ENCODE measurements at regions not wholly inside any gene's neighbourhood (a gene's known extent, or its start where the extent isn't known, plus 50 kb on each side); places are given as distances from the start of the nearest gene placed in this dataset.

DNA sequence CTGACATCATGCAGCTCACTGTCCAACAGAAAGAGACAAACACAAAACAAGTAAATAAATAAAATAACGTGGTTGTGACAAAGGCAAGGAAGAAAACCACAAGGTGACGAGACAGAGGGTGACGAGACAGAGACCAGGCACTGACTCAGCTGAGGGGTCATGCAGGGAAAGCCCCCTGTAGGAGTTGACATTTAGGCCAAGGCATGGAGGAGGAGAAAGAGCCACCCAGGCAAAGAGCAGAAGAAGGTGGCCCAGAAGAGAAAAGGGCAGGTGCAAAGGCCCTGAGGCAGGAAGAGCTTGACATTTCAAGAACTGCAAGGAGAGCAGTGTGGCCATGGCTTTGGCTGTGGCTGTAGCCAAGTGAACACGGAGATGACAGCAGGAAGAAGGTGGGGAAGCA lies 65.1 kb upstream of the ID3 start:
- TF ChIP-seq JUND (IDR thresholded peaks at IDR 0.05; ENCODE audit: low read depth): no peak
- DNase-seq (ENCODE audit: low read depth in 1 of 2, low spot score in 1 of 2): no peak
- in situ Hi-C loops (cut with HindIII; ENCODE audit: low pct_unique_long_range_greater_than_20kb, low sequenced_read_pairs): no loop called here

GRCh38 chr1:23622284-23622683 lies 63.0 kb upstream of the ID3 start:
- in situ Hi-C loops (cut with HindIII; ENCODE audit: low pct_unique_long_range_greater_than_20kb, low sequenced_read_pairs): no loop called here
- no peak for TF ChIP-seq JUND (IDR thresholded peaks at IDR 0.05; ENCODE audit: low read depth)
- no peak for DNase-seq (ENCODE audit: low read depth in 1 of 2, low spot score in 1 of 2)

GRCh38 chr1:23620605-23621004 lies 61.3 kb upstream of the ID3 start:
- in situ Hi-C loops (cut with HindIII; ENCODE audit: low pct_unique_long_range_greater_than_20kb, low sequenced_read_pairs): no loop called here
- DNase-seq (ENCODE audit: low read depth in 1 of 2, low spot score in 1 of 2): no peak
- no peak for TF ChIP-seq JUND (IDR thresholded peaks at IDR 0.05; ENCODE audit: low read depth)

GRCh38 chr1:23619299-23620188 lies 60.2 kb upstream of the ID3 start:
- DNase-seq (ENCODE audit: low read depth in 1 of 2, low spot score in 1 of 2): peak; percentile 20 to 24
- in situ Hi-C loops (cut with HindIII; ENCODE audit: low pct_unique_long_range_greater_than_20kb, low sequenced_read_pairs): no loop called here
- TF ChIP-seq JUND (IDR thresholded peaks at IDR 0.05; ENCODE audit: low read depth): no peak

- TF ChIP-seq JUND (IDR thresholded peaks at IDR 0.05; ENCODE audit: low read depth): no peak
- DNase-seq (ENCODE audit: low read depth in 1 of 2, low spot score in 1 of 2): no peak
- in situ Hi-C loops (cut with HindIII; ENCODE audit: low pct_unique_long_range_greater_than_20kb, low sequenced_read_pairs): no loop called here
Observed at GRCh38 chr1:23618586-23619083, 59.3 kb upstream of the ID3 start.

DNA sequence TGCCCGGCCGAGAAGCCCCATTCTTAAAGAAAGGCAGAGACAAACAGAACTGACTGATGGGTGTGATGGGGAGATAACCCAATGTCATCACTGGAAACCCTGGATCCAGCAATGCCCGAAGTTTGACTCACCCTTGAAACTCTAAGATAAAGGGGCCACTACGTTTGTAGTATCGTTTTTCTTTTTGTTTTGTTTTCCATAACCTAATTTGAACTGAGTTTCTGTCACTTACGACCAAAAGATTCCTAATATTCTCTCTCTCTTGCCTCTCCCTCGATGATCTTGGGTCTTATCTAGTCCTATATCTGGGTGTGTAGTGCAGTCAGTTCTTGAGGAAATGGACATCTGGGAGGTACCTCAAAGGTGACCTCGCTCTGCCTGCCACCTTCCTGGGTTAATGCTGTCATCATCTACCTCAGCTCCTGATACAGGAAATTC lies 57.8 kb upstream of the ID3 start:
- in situ Hi-C loops (cut with HindIII; ENCODE audit: low pct_unique_long_range_greater_than_20kb, low sequenced_read_pairs): no loop called here
- TF ChIP-seq JUND (IDR thresholded peaks at IDR 0.05; ENCODE audit: low read depth): no peak
- no peak for DNase-seq (ENCODE audit: low read depth in 1 of 2, low spot score in 1 of 2)

- no peak for DNase-seq (ENCODE audit: low read depth in 1 of 2, low spot score in 1 of 2)
- in situ Hi-C loops (cut with HindIII; ENCODE audit: low pct_unique_long_range_greater_than_20kb, low sequenced_read_pairs): no loop called here
- TF ChIP-seq JUND (IDR thresholded peaks at IDR 0.05; ENCODE audit: low read depth): no peak
Observed at GRCh38 chr1:23616292-23616824, 57.1 kb upstream of the ID3 start.

DNA sequence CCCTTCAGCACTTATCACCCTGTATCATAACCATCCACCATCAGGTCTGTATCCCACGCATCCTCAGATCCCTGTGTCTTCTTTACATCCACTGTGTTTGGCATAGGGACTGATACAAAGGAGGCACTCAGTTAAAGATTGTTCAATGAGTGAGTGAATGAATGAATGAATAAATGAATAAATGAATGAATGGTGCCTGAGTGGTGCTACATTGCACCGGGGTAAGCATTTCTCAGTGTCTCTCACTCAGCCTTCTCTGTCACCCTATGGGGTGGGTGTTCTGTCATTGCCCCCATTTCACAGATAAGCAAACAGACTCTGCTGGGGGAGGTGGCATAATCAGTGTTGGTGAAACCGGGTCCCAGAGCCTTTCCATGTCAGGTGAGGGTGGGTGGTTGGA lies 56.6 kb upstream of the ID3 start:
- no peak for DNase-seq (ENCODE audit: low read depth in 1 of 2, low spot score in 1 of 2)
- in situ Hi-C loops (cut with HindIII; ENCODE audit: low pct_unique_long_range_greater_than_20kb, low sequenced_read_pairs): no loop called here
- TF ChIP-seq JUND (IDR thresholded peaks at IDR 0.05; ENCODE audit: low read depth): no peak

DNA sequence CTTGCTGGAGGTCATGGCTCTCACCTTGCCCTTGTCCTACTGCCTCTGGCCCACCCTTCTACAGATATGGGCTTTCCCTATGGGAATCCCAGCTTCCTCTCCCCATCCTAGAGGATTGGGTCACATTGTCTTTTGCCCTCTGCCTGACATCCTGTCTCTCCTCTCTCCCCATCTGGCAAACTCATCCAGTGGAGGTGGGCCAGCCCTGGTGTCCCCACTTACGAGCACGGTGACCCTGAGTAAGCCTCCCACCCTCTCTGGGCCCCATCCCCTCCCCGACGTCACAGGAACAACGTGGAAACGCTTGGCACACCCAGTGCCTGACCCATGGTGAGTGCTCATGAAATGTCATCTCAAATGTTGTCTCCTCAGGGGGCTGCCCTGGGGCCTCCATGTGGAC lies 56.1 kb upstream of the ID3 start:
- in situ Hi-C loops (cut with HindIII; ENCODE audit: low pct_unique_long_range_greater_than_20kb, low sequenced_read_pairs): no loop called here
- DNase-seq (ENCODE audit: low read depth in 1 of 2, low spot score in 1 of 2): no peak
- no peak for TF ChIP-seq JUND (IDR thresholded peaks at IDR 0.05; ENCODE audit: low read depth)

- in situ Hi-C loops (cut with HindIII; ENCODE audit: low pct_unique_long_range_greater_than_20kb, low sequenced_read_pairs): no loop called here
- TF ChIP-seq JUND (IDR thresholded peaks at IDR 0.05; ENCODE audit: low read depth): no peak
- no peak for DNase-seq (ENCODE audit: low read depth in 1 of 2, low spot score in 1 of 2)
Observed at GRCh38 chr1:23614032-23614660, 54.8 kb upstream of the ID3 start.

GRCh38 chr1:23613191-23614031 lies 54.1 kb upstream of the ID3 start:
- DNase-seq (ENCODE audit: low read depth in 1 of 2, low spot score in 1 of 2): no peak
- no peak for TF ChIP-seq JUND (IDR thresholded peaks at IDR 0.05; ENCODE audit: low read depth)
- in situ Hi-C loops (cut with HindIII; ENCODE audit: low pct_unique_long_range_greater_than_20kb, low sequenced_read_pairs): no loop called here

DNA sequence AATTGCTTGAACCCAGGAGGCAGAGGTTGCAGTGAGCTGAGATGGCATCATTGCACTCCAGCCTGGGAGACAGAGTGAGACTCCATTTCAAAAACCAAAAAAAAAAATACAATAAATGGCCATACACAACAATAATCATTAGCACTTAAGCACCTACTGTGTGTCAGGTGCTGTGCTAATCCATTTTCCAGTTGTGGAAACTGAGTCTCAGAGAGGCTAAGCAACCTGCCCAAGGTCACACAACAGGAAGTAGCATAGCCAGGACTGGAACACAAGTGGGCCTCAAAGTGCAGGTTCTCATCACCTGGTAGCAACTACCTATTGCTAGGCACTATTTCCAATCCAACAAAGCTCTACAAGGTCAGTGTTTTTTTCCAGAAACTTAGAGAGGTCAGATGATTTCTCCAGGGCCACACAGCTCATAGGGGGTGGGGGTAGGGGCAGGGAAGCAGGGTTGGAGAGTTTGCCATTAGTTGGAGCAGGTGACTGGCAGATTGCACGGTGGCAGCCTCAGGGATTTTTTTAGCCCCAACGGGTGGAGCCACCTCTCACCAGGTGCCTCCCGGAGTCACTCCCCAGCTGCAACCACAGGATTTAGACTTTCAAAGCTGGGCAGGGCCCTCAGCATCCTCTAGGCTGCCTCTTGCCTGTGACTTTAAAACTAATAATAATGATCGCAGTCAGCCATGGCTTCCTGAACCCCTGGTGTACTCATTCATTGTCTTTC lies 52.5 kb upstream of the ID3 start:
- DNase-seq (ENCODE audit: low read depth in 1 of 2, low spot score in 1 of 2): no peak
- in situ Hi-C loops (cut with HindIII; ENCODE audit: low pct_unique_long_range_greater_than_20kb, low sequenced_read_pairs): no loop called here
- no peak for TF ChIP-seq JUND (IDR thresholded peaks at IDR 0.05; ENCODE audit: low read depth)
